ENCODE measurements at regions not wholly inside any gene's neighbourhood (a gene's known extent, or its start where the extent isn't known, plus 50 kb on each side); places are given as distances from the start of the nearest gene placed in this dataset.
"Not testable (repeated sequence)": the region's sequence is repeated elsewhere in the genome, so short reads cannot be mapped to it uniquely, and the experiment has no call there.

DNA sequence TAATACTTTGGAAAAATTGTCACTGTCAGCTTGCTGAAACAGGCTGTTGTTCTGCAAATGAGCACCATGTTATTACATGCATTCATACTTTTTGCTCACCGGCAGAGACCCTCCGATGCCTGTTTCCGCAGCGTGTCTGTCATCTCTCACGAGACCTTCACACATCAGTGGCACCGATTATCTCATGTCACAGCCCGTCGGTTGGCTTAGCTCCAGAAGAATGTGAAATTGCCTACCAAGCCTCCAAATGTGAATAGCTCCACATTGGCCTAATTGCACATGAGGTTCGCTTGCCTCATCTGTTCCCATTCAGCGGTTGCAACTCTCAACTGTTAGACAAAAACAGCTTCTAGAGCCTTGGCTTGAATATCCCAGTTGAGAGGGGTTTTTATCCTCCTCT, 233.0 kb downstream of the ACTR3 start:
- FAIRE-seq = no peak
- no peak for DNase-seq (ENCODE audit: insufficient read length, low spot score)

GRCh38 chr2:114123925-114124324, 234.0 kb downstream of the ACTR3 start:
- TF ChIP-seq POLR2AphosphoS5 (IDR thresholded peaks at IDR 0.05; ENCODE audit: low read depth, low read length) (no peak), SPI1 (IDR thresholded peaks at IDR 0.05; ENCODE audit: low read depth, low read length) (no peak), POU2F2 (IDR thresholded peaks at IDR 0.05; ENCODE audit: low read depth, low read length) (no peak), TAF1 (IDR thresholded peaks at IDR 0.05; ENCODE audit: low read depth, low read length) (no peak), POLR2A (IDR thresholded peaks at IDR 0.05; ENCODE audit: low read depth, low read length) (no peak), PAX5 (IDR thresholded peaks at IDR 0.05; ENCODE audit: insufficient read depth, low read length, severe bottlenecking) (no peak)
- DNase-seq (ENCODE audit: insufficient read length, low spot score) (no peak), FAIRE-seq (no peak)

More for the DNA sequence above, 233.0 kb downstream of the ACTR3 start:
- TF ChIP-seq TAF1 (IDR thresholded peaks at IDR 0.05; ENCODE audit: low read depth, low read length) = no peak
- TF ChIP-seq SPI1 (IDR thresholded peaks at IDR 0.05; ENCODE audit: low read depth, low read length) = no peak
- no peak for TF ChIP-seq POLR2AphosphoS5 (IDR thresholded peaks at IDR 0.05; ENCODE audit: low read depth, low read length)
- TF ChIP-seq POU2F2 (IDR thresholded peaks at IDR 0.05; ENCODE audit: low read depth, low read length) = no peak
- no peak for TF ChIP-seq POLR2A (IDR thresholded peaks at IDR 0.05; ENCODE audit: low read depth, low read length)
- no peak for TF ChIP-seq PAX5 (IDR thresholded peaks at IDR 0.05; ENCODE audit: insufficient read depth, low read length, severe bottlenecking)

- FAIRE-seq = no peak
- TF ChIP-seq PAX5 (IDR thresholded peaks at IDR 0.05; ENCODE audit: insufficient read depth, low read length, severe bottlenecking) (no peak), POU2F2 (IDR thresholded peaks at IDR 0.05; ENCODE audit: low read depth, low read length) (no peak), POLR2A (IDR thresholded peaks at IDR 0.05; ENCODE audit: low read depth, low read length) (no peak)
- DNase-seq (ENCODE audit: insufficient read length, low spot score) = no peak
Measured at GRCh38 chr2:114127372-114127771, 237.5 kb downstream of the ACTR3 start.

- no peak for FAIRE-seq
- no peak for TF ChIP-seq SPI1 (IDR thresholded peaks at IDR 0.05; ENCODE audit: low read depth, low read length)
- no peak for TF ChIP-seq TAF1 (IDR thresholded peaks at IDR 0.05; ENCODE audit: low read depth, low read length)
- TF ChIP-seq PAX5 (IDR thresholded peaks at IDR 0.05; ENCODE audit: insufficient read depth, low read length, severe bottlenecking) = no peak
- TF ChIP-seq POLR2A (IDR thresholded peaks at IDR 0.05; ENCODE audit: low read depth, low read length) = no peak
- DNase-seq (ENCODE audit: insufficient read length, low spot score) = no peak
Measured at GRCh38 chr2:114128263-114128662, 238.4 kb downstream of the ACTR3 start.

- FAIRE-seq (no peak), DNase-seq (ENCODE audit: insufficient read length, low spot score) (no peak)
- TF ChIP-seq POU2F2 (IDR thresholded peaks at IDR 0.05; ENCODE audit: low read depth, low read length) (no peak), POLR2AphosphoS5 (IDR thresholded peaks at IDR 0.05; ENCODE audit: low read depth, low read length) (no peak), TAF1 (IDR thresholded peaks at IDR 0.05; ENCODE audit: low read depth, low read length) (no peak), PAX5 (IDR thresholded peaks at IDR 0.05; ENCODE audit: insufficient read depth, low read length, severe bottlenecking) (no peak), POLR2A (IDR thresholded peaks at IDR 0.05; ENCODE audit: low read depth, low read length) (no peak), SPI1 (IDR thresholded peaks at IDR 0.05; ENCODE audit: low read depth, low read length) (no peak)
Measured at GRCh38 chr2:114128725-114129124, 238.8 kb downstream of the ACTR3 start.

DNA sequence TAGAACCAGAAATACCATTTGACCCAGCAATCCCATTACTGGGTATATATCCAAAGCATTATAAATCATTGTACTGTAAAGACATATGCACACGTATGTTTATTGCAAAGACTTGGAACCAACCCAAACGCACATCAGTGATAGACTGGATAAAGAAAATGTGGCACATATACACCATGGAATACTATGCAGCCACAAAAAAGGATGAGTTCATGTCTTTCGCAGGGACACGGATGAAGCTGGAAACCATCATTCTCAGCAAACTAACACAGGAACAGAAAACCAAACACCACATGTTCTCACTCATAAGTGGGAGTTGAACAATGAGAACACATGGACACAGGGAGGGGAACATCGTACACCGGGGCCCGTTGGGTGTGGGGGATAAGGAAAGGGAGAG, 242.2 kb downstream of the ACTR3 start:
- FAIRE-seq; DNase-seq (ENCODE audit: insufficient read length, low spot score): not testable (repeated sequence)

DNA sequence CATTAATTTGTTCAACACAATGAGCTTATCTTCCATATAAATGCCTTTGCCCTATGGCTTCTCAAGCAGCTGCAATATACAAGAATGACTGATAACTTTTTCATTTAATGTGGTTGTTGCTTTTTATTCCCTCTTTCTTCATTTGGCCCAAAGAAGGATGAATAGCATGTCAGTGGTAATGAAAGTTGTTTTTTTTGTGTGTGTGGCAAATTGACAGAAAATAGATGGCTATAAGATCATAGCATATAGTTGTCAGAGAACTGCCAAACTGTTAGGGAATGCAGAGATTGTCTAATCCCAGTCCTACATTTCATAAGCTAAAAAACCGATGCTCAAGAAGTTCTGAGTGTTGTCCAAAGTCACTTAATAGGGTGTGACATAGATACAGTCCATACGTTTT, 244.3 kb downstream of the ACTR3 start:
- TF ChIP-seq POU2F2 (IDR thresholded peaks at IDR 0.05; ENCODE audit: low read depth, low read length) (no peak), SPI1 (IDR thresholded peaks at IDR 0.05; ENCODE audit: low read depth, low read length) (no peak), POLR2A (IDR thresholded peaks at IDR 0.05; ENCODE audit: low read depth, low read length) (no peak), PAX5 (IDR thresholded peaks at IDR 0.05; ENCODE audit: insufficient read depth, low read length, severe bottlenecking) (no peak), TAF1 (IDR thresholded peaks at IDR 0.05; ENCODE audit: low read depth, low read length) (no peak), POLR2AphosphoS5 (IDR thresholded peaks at IDR 0.05; ENCODE audit: low read depth, low read length) (no peak)
- no peak for FAIRE-seq
- DNase-seq (ENCODE audit: insufficient read length, low spot score) = no peak

DNA sequence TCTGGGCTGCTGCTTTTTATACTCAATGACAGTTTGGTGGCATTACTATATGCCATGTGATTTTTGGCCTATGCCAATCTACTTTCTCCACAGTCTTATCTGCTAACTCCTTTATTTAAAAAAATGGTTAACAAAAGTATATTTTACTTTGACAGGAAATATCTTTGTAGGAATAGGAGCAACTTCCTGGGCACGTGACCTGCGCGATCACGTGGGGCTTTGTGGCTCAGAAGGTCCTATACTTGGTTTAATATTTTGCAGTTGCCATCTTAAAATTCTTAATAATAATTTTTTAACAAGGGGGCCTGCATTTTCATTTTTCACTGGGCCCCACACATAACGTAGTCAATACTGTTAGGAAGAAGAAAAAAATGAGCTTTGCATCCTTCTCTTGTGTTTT, 249.7 kb downstream of the ACTR3 start:
- FAIRE-seq = no peak
- TF ChIP-seq PAX5 (IDR thresholded peaks at IDR 0.05; ENCODE audit: insufficient read depth, low read length, severe bottlenecking) (no peak), POLR2AphosphoS5 (IDR thresholded peaks at IDR 0.05; ENCODE audit: low read depth, low read length) (no peak), POLR2A (IDR thresholded peaks at IDR 0.05; ENCODE audit: low read depth, low read length) (no peak), POU2F2 (IDR thresholded peaks at IDR 0.05; ENCODE audit: low read depth, low read length) (no peak), SPI1 (IDR thresholded peaks at IDR 0.05; ENCODE audit: low read depth, low read length) (no peak)
- no peak for DNase-seq (ENCODE audit: insufficient read length, low spot score)

- DNase-seq (ENCODE audit: insufficient read length, low spot score) (no peak), FAIRE-seq (no peak)
- TF ChIP-seq PAX5 (IDR thresholded peaks at IDR 0.05; ENCODE audit: insufficient read depth, low read length, severe bottlenecking) (no peak), SPI1 (IDR thresholded peaks at IDR 0.05; ENCODE audit: low read depth, low read length) (no peak), POU2F2 (IDR thresholded peaks at IDR 0.05; ENCODE audit: low read depth, low read length) (no peak), TAF1 (IDR thresholded peaks at IDR 0.05; ENCODE audit: low read depth, low read length) (no peak), POLR2AphosphoS5 (IDR thresholded peaks at IDR 0.05; ENCODE audit: low read depth, low read length) (no peak), POLR2A (IDR thresholded peaks at IDR 0.05; ENCODE audit: low read depth, low read length) (no peak)
Measured at GRCh38 chr2:114156366-114157056, 266.6 kb downstream of the ACTR3 start.

DNA sequence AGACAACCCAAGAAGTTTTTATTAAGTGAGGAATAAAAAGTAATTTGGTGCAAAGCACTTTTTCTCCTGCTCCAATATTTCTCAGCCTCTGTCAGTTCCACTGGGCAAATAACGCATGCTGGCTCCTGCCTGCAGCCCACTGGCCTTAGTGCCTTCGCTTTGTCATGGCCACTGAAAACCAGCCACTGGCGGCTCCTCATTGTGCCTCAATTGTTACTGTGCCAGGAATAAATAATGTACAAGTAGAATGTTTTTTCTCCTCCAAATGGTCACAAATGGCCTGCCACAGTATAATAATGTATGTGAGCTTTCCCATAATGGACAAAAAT, 267.1 kb downstream of the ACTR3 start:
- DNase-seq (ENCODE audit: insufficient read length, low spot score) = no peak
- no peak for FAIRE-seq
- TF ChIP-seq POU2F2 (IDR thresholded peaks at IDR 0.05; ENCODE audit: low read depth, low read length) (no peak), PAX5 (IDR thresholded peaks at IDR 0.05; ENCODE audit: insufficient read depth, low read length, severe bottlenecking) (no peak), TAF1 (IDR thresholded peaks at IDR 0.05; ENCODE audit: low read depth, low read length) (no peak), POLR2AphosphoS5 (IDR thresholded peaks at IDR 0.05; ENCODE audit: low read depth, low read length) (no peak), SPI1 (IDR thresholded peaks at IDR 0.05; ENCODE audit: low read depth, low read length) (no peak), POLR2A (IDR thresholded peaks at IDR 0.05; ENCODE audit: low read depth, low read length) (no peak)
